ENCODE measurements at regions not wholly inside any gene's neighbourhood (a gene's known extent, or its start where the extent isn't known, plus 50 kb on each side); places are given as distances from the start of the nearest gene placed in this dataset.
"Not testable (repeated sequence)": the region's sequence is repeated elsewhere in the genome, so short reads cannot be mapped to it uniquely, and the experiment has no call there.

GRCh38 chr22:44620129-44620840 is 81.7 kb upstream of the PRR5 start:
- FAIRE-seq = no peak
- Histone ChIP-seq H3K9ac (ENCODE audit: low read length in 3 of 3) (no peak overlapping the region), H3K27me3 (ENCODE audit: control insufficient read depth, insufficient read depth, low read length) (peaks cover 3% of the 10 kb centered on the region), H3K4me1 (ENCODE audit: control insufficient read depth in 2 of 3, insufficient read depth in 2 of 3, low read depth in 1 of 3, low read length in 3 of 3) (peaks cover 0 to 4% (median 0%) of the 10 kb centered on the region in 3 donors), H3K4me3 (ENCODE audit: low read length in 3 of 3) (no peak overlapping the region), H3K9me3 (ENCODE audit: control insufficient read depth in 2 of 3, insufficient read depth in 1 of 3, low read length in 3 of 3) (peaks cover 0 to 3% (median 0%) of the 10 kb centered on the region in 3 donors), H3K36me3 (ENCODE audit: control insufficient read depth in 2 of 3, insufficient read depth in 3 of 3, low read length in 3 of 3) (no peaks in the 10 kb centered on the region), H3K27ac (ENCODE audit: low read depth in 2 of 2, low read length in 2 of 2) (no peak overlapping the region)
- TF ChIP-seq, protein P1, sequence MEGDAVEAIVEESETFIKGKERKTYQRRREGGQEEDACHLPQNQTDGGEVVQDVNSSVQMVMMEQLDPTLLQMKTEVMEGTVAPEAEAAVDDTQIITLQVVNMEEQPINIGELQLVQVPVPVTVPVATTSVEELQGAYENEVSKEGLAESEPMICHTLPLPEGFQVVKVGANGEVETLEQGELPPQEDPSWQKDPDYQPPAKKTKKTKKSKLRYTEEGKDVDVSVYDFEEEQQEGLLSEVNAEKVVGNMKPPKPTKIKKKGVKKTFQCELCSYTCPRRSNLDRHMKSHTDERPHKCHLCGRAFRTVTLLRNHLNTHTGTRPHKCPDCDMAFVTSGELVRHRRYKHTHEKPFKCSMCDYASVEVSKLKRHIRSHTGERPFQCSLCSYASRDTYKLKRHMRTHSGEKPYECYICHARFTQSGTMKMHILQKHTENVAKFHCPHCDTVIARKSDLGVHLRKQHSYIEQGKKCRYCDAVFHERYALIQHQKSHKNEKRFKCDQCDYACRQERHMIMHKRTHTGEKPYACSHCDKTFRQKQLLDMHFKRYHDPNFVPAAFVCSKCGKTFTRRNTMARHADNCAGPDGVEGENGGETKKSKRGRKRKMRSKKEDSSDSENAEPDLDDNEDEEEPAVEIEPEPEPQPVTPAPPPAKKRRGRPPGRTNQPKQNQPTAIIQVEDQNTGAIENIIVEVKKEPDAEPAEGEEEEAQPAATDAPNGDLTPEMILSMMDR (IDR thresholded peaks at IDR 0.05; ENCODE audit: borderline replicate concordance, extremely low read depth, insufficient read depth) = no peak
- DNase-seq = peak; percentile 88 to 95 (median 91)
- intact Hi-C loops (cut with DNase I) = no loop called here

DNA sequence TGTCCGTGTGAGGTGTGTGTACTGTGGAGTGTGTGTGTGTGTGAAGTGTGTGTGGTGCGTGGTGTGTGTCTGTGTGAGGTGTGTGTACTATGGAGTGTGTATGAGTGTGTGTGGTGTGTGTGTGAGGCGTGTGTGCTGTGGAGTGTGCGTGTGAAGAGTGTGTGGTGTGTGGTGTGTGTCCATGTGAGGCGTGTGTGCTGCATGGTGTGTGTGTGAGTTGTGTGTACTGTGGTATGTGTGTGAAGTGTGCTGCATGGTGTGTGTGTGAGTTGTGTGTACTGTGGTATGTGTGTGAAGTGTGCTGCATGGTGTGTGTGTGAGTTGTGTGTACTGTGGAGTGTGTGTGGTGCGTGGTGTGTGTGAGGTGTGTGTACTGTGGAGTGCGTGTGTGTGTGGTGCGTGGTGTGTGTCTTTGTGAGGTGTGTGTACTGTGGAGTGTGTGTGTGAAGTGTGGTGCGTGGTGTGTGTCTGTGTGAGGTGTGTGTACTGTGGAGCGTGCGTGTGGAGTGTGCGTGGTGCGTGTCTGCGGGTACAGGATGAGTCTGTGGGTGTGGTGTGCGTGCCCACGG is 82.4 kb upstream of the PRR5 start:
- DNase-seq; FAIRE-seq; H3K36me3 ChIP-seq (ENCODE audit: control insufficient read depth in 2 of 3, insufficient read depth in 3 of 3, low read length in 3 of 3); H3K9me3 ChIP-seq (ENCODE audit: control insufficient read depth in 2 of 3, insufficient read depth in 1 of 3, low read length in 3 of 3); H3K27ac ChIP-seq (ENCODE audit: low read depth in 2 of 2, low read length in 2 of 2); H3K4me1 ChIP-seq (ENCODE audit: control insufficient read depth in 2 of 3, insufficient read depth in 2 of 3, low read depth in 1 of 3, low read length in 3 of 3); H3K9ac ChIP-seq (ENCODE audit: low read length in 3 of 3); H3K4me3 ChIP-seq (ENCODE audit: low read length in 3 of 3); H3K27me3 ChIP-seq (ENCODE audit: control insufficient read depth, insufficient read depth, low read length); intact Hi-C loops (cut with DNase I): not testable (repeated sequence)

GRCh38 chr22:44618910-44619309 is 83.1 kb upstream of the PRR5 start:
- H3K27ac ChIP-seq (ENCODE audit: low read depth in 2 of 2, low read length in 2 of 2); H3K4me1 ChIP-seq (ENCODE audit: control insufficient read depth in 2 of 3, insufficient read depth in 2 of 3, low read depth in 1 of 3, low read length in 3 of 3); H3K9me3 ChIP-seq (ENCODE audit: control insufficient read depth in 2 of 3, insufficient read depth in 1 of 3, low read length in 3 of 3); DNase-seq; H3K36me3 ChIP-seq (ENCODE audit: control insufficient read depth in 2 of 3, insufficient read depth in 3 of 3, low read length in 3 of 3); H3K9ac ChIP-seq (ENCODE audit: low read length in 3 of 3); FAIRE-seq; intact Hi-C loops (cut with DNase I); H3K4me3 ChIP-seq (ENCODE audit: low read length in 3 of 3); H3K27me3 ChIP-seq (ENCODE audit: control insufficient read depth, insufficient read depth, low read length): not testable (repeated sequence)

DNA sequence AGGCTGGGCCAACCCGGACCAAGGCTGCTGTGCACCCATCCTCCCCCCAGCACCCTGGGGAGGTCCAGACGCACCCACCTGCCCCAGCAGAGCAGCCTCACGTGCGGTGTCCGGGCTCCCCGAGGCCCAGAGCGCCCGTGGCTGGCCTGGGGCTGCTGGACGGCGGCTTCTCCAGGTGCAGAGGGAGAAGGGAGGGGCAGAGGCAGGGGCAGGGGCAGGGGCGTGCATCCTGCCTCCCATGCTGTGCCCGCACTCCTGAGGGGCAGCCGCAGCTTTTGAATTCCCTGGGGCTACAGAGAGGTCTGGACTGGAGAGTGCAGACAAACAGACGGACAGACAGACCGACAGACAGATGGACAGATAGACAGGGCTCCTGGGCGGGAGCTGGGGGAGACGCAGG is 83.6 kb upstream of the PRR5 start:
- DNase-seq = peak in 1 of 5 donors; percentile 52
- no peak overlapping the region for H3K27ac ChIP-seq (ENCODE audit: low read depth in 2 of 2, low read length in 2 of 2)
- intact Hi-C loops (cut with DNase I) = no loop called here
- H3K27me3 ChIP-seq (ENCODE audit: control insufficient read depth, insufficient read depth, low read length) = peaks cover 3% of the 10 kb centered on the region
- H3K4me1 ChIP-seq (ENCODE audit: control insufficient read depth in 2 of 3, insufficient read depth in 2 of 3, low read depth in 1 of 3, low read length in 3 of 3) = peaks cover 0 to 4% (median 0%) of the 10 kb centered on the region in 3 donors
- H3K4me3 ChIP-seq (ENCODE audit: low read length in 3 of 3) = no peak overlapping the region
- no peak overlapping the region for H3K9ac ChIP-seq (ENCODE audit: low read length in 3 of 3)
- H3K36me3 ChIP-seq (ENCODE audit: control insufficient read depth in 2 of 3, insufficient read depth in 3 of 3, low read length in 3 of 3) = no peaks in the 10 kb centered on the region
- TF ChIP-seq, protein P1 (IDR thresholded peaks at IDR 0.05; ENCODE audit: borderline replicate concordance, extremely low read depth, insufficient read depth) = no peak
- no peak for FAIRE-seq
- H3K9me3 ChIP-seq (ENCODE audit: control insufficient read depth in 2 of 3, insufficient read depth in 1 of 3, low read length in 3 of 3) = peaks cover 0 to 6% (median 0%) of the 10 kb centered on the region in 3 donors
